ENCODE measurements at regions not wholly inside any gene's neighbourhood (a gene's known extent, or its start where the extent isn't known, plus 50 kb on each side); places are given as distances from the start of the nearest gene placed in this dataset.

- ChIA-PET CTCF (no interaction called here), POLR2A (no interaction called here)
- 32% methylated on average over 5 of the region's 5 CpGs for WGBS (ENCODE audit: missing lambda C conversion rate)
- ATAC-seq (no peak), FAIRE-seq (no peak), DNase-seq (ENCODE audit: low read depth in 1 of 2, low spot score in 1 of 2) (no peak)
- no peak overlapping the region for H3K27ac ChIP-seq
- no peaks in the 10 kb centered on the region for H3K4me1 ChIP-seq
- H3K9me3 ChIP-seq = no peaks in the 10 kb centered on the region
- no peak for TF ChIP-seq NPAS2 (CRISPR knock-in tag; IDR thresholded peaks at IDR 0.05; ENCODE audit: borderline replicate concordance)
- no peak for TF ChIP-seq FOSB (CRISPR knock-in tag; IDR thresholded peaks at IDR 0.05)
- no peak for TF ChIP-seq ZSCAN20 (CRISPR knock-in tag; IDR thresholded peaks at IDR 0.05)
- no peak for TF ChIP-seq EHF (CRISPR knock-in tag; IDR thresholded peaks at IDR 0.05)
- no peak for TF ChIP-seq RNF2 (IDR thresholded peaks at IDR 0.05; ENCODE audit: borderline replicate concordance, low read depth)
- TF ChIP-seq HOXB13 (CRISPR knock-in tag; IDR thresholded peaks at IDR 0.05; ENCODE audit: low read depth) = no peak
- no peak for TF ChIP-seq HMGXB4 (CRISPR knock-in tag; IDR thresholded peaks at IDR 0.05; ENCODE audit: borderline replicate concordance)
- TF ChIP-seq POLR2A (IDR thresholded peaks at IDR 0.05; ENCODE audit: low read length) = no peak
- no peak for TF ChIP-seq EP300 (IDR thresholded peaks at IDR 0.05)
- TF ChIP-seq USF2 (IDR thresholded peaks at IDR 0.05) = no peak
- no peak for TF ChIP-seq ZFP36 (IDR thresholded peaks at IDR 0.05; ENCODE audit: borderline replicate concordance, partially characterized antibody)
- no peak for TF ChIP-seq ZNF302 (CRISPR knock-in tag; IDR thresholded peaks at IDR 0.05)
- no peak for TF ChIP-seq ATOH8 (CRISPR knock-in tag; IDR thresholded peaks at IDR 0.05; ENCODE audit: low read depth)
- TF ChIP-seq RARB (CRISPR knock-in tag; IDR thresholded peaks at IDR 0.05) = no peak
- no peak for TF ChIP-seq RAD21 (conservative IDR thresholded peaks at IDR 0.05 in 1 of 2, IDR thresholded peaks at IDR 0.05 in 1 of 2)
- TF ChIP-seq FOXS1 (CRISPR knock-in tag; IDR thresholded peaks at IDR 0.05) = no peak
- no peak overlapping the region for H3K4me3 ChIP-seq
- no peak overlapping the region for H3K4me2 ChIP-seq
These were observed 347.2 kb upstream of the CD180 start for GRCh38 chr5:67543720-67544270.

GRCh38 chr5:67542479-67542878 lies 345.9 kb upstream of the CD180 start:
- Histone ChIP-seq H3K4me2 (no peak overlapping the region), H3K4me1 (no peaks in the 10 kb centered on the region), H3K27ac (no peak overlapping the region), H3K4me3 (no peak overlapping the region), H3K9me3 (no peaks in the 10 kb centered on the region)
- DNase-seq (ENCODE audit: low read depth in 1 of 2, low spot score in 1 of 2) = no peak
- ATAC-seq = no peak
- CTCF ChIA-PET = interaction anchor here (0.7 kb wide), 1 partner anchor 302 kb away, joined by 3 read pairs; no protein-coding TSS in a partner anchor
- FAIRE-seq = no peak
- POLR2A ChIA-PET = no interaction called here
- 73% methylated on average over 3 of the region's 3 CpGs for WGBS (ENCODE audit: missing lambda C conversion rate)
- TF ChIP-seq HES2 (IDR thresholded peaks at IDR 0.05) (no peak), GATA3 (IDR thresholded peaks at IDR 0.05; ENCODE audit: borderline replicate concordance) (no peak), BCL3 (IDR thresholded peaks at IDR 0.05) (no peak), CHD4 (IDR thresholded peaks at IDR 0.05; ENCODE audit: borderline replicate concordance) (no peak), CTCF (IDR thresholded peaks at IDR 0.05) (no peak), SMC3 (IDR thresholded peaks at IDR 0.05) (no peak), PHF8 (IDR thresholded peaks at IDR 0.05; ENCODE audit: borderline replicate concordance, low read depth) (no peak), FOSB (CRISPR knock-in tag; IDR thresholded peaks at IDR 0.05) (no peak), HDAC2 (IDR thresholded peaks at IDR 0.05) (no peak), RFX5 (IDR thresholded peaks at IDR 0.05) (no peak), ZC3H11A (IDR thresholded peaks at IDR 0.05) (no peak), EHMT2 (IDR thresholded peaks at IDR 0.05; ENCODE audit: low read depth) (no peak), FOSL2 (IDR thresholded peaks at IDR 0.05) (no peak), FOSL2 (CRISPR knock-in tag; IDR thresholded peaks at IDR 0.05) (no peak), KDM5A (IDR thresholded peaks at IDR 0.05) (no peak), CBX8 (IDR thresholded peaks at IDR 0.05) (no peak), HOXA7 (CRISPR knock-in tag; IDR thresholded peaks at IDR 0.05) (no peak), ZNF302 (CRISPR knock-in tag; IDR thresholded peaks at IDR 0.05) (no peak), SREBF2 (IDR thresholded peaks at IDR 0.05) (no peak), NPAS2 (CRISPR knock-in tag; IDR thresholded peaks at IDR 0.05; ENCODE audit: borderline replicate concordance) (no peak)
